ENCODE measurements at regions not wholly inside any gene's neighbourhood (a gene's known extent, or its start where the extent isn't known, plus 50 kb on each side); places are given as distances from the start of the nearest gene placed in this dataset.

GRCh38 chr3:27577504-27577903, 93.3 kb upstream of the SLC4A7 start:
- TF ChIP-seq POLR2A (IDR thresholded peaks at IDR 0.05; ENCODE audit: low read depth, low read length) (no peak), POLR2AphosphoS5 (IDR thresholded peaks at IDR 0.05; ENCODE audit: low read depth, low read length) (no peak), TAF1 (IDR thresholded peaks at IDR 0.05; ENCODE audit: borderline replicate concordance, low read depth, low read length) (no peak)

Measured in GM12892 (cell line).